Right lobe of liver (tissue), 4 donors: ENCODE measurements at regions not wholly inside any gene's neighbourhood (a gene's known extent, or its start where the extent isn't known, plus 50 kb on each side); places are given as distances from the start of the nearest gene placed in this dataset.

Source experiments
- CTCF ChIP-seq, 4 donors: fragments of 200-600 bp in 3 of 4; fragments of 450-650 bp in 1 of 4; IDR thresholded peaks; one replicate each; pipeline versions ENCODE4 v1.5.1 to v1.8.0; 2016 to 2022; ENCODE audit warnings: antibody characterized with exemption in 4 of 4, mild to moderate bottlenecking in 2 of 4
- POLR2A ChIP-seq: fragments of 450-650 bp; IDR thresholded peaks from one replicate; pipeline ENCODE4 v1.6.1; 2017; ENCODE audit warnings: antibody characterized with exemption, mild to moderate bottlenecking
- donor health status: DM: no; HTN: no; CAD: no.
- donor health status: DM: no; HTN: no; CAD: no.
- donor health status: DM: no; HTN: yes; CAD: no.

GRCh38 chr3:181276358-181276896 lies 286.9 kb upstream of the DNAJC19 start:
- TF ChIP-seq CTCF (IDR thresholded peaks at IDR 0.05), result no peak
- TF ChIP-seq POLR2A, result no peak
